DND-41 (cell line): ENCODE measurements at regions not wholly inside any gene's neighbourhood (a gene's known extent, or its start where the extent isn't known, plus 50 kb on each side); places are given as distances from the start of the nearest gene placed in this dataset.

ENCODE experiments used
- ATAC-seq: fragments of 200-7000 bp; cut with Tn5 transposase; 3 replicates; pipeline ENCODE4 v1.9.1; 2021; ENCODE audit warnings: low read depth; ENCODE audit not compliant: insufficient read depth
- DNase-seq: peaks from one replicate; pipeline ENCODE4 v3.0.0-alpha.2; 2020
- H2AFZ ChIP-seq: 2 replicates; pipeline ENCODE4 v1.6.0; 2012; ENCODE audit warnings: low read depth, low read length
- H3K27ac ChIP-seq: 2 replicates; pipeline ENCODE4 v1.5.1; 2012; ENCODE audit warnings: low read length, inconsistent platforms
- H3K27me3 ChIP-seq: fragments of 200-600 bp; sonication (generic); 2 replicates; pipeline ENCODE4 v1.6.0; 2012; ENCODE audit warnings: low read length, mild to moderate bottlenecking, inconsistent platforms; ENCODE audit not compliant: insufficient read depth, poor library complexity
- H3K36me3 ChIP-seq: 2 replicates; pipeline ENCODE4 v1.5.1; 2012; ENCODE audit warnings: low read length, inconsistent platforms; ENCODE audit not compliant: insufficient read depth
- H3K4me1 ChIP-seq: 2 replicates; pipeline ENCODE4 v1.5.1; 2012; ENCODE audit warnings: mild to moderate bottlenecking, low read length; ENCODE audit not compliant: insufficient read depth
- H3K4me2 ChIP-seq: 2 replicates; pipeline ENCODE4 v1.6.0; 2012; ENCODE audit warnings: mild to moderate bottlenecking, moderate library complexity, low read length, inconsistent platforms; ENCODE audit not compliant: insufficient read depth
- H3K4me3 ChIP-seq, 2 experiments: fragments of 200-600 bp in 1 of 2; shearing (Covaris generic) in 1 of 2; 2 replicates each; pipeline ENCODE4 v1.5.1; 2012 to 2016; ENCODE audit warnings: inconsistent platforms in 2 of 2, low read length in 2 of 2, mild to moderate bottlenecking in 2 of 2, low read depth in 1 of 2, moderate library complexity in 1 of 2
- H3K79me2 ChIP-seq: 2 replicates; pipeline ENCODE4 v1.6.0; 2012; ENCODE audit warnings: low read length, inconsistent platforms; ENCODE audit not compliant: insufficient read depth
- H3K9ac ChIP-seq: 2 replicates; pipeline ENCODE4 v1.6.0; 2012; ENCODE audit warnings: low read depth, mild to moderate bottlenecking, inconsistent platforms, low read length, moderate library complexity
- H3K9me3 ChIP-seq: 2 replicates; pipeline ENCODE4 v1.5.1; 2012; ENCODE audit warnings: low read length, moderate library complexity, mild to moderate bottlenecking, inconsistent platforms; ENCODE audit not compliant: insufficient read depth, severe bottlenecking
- H4K20me1 ChIP-seq: 2 replicates; pipeline ENCODE4 v1.6.0; 2012; ENCODE audit warnings: low read length; ENCODE audit not compliant: insufficient read depth
- EZH2 ChIP-seq: IDR thresholded peaks from 3 replicates; pipeline ENCODE4 v1.6.1; 2012; ENCODE audit warnings: borderline replicate concordance, low read depth, mild to moderate bottlenecking, moderate library complexity, low read length, inconsistent platforms; ENCODE audit not compliant: severe bottlenecking
- TF ChIP-seq, protein P1 (sequence below): IDR thresholded peaks from 2 replicates; pipeline ENCODE4 v1.5.1; 2012; ENCODE audit warnings: borderline replicate concordance, low read length, moderate library complexity, mild to moderate bottlenecking; ENCODE audit not compliant: poor library complexity, severe bottlenecking; ENCODE audit errors: extremely low read depth

DNA sequence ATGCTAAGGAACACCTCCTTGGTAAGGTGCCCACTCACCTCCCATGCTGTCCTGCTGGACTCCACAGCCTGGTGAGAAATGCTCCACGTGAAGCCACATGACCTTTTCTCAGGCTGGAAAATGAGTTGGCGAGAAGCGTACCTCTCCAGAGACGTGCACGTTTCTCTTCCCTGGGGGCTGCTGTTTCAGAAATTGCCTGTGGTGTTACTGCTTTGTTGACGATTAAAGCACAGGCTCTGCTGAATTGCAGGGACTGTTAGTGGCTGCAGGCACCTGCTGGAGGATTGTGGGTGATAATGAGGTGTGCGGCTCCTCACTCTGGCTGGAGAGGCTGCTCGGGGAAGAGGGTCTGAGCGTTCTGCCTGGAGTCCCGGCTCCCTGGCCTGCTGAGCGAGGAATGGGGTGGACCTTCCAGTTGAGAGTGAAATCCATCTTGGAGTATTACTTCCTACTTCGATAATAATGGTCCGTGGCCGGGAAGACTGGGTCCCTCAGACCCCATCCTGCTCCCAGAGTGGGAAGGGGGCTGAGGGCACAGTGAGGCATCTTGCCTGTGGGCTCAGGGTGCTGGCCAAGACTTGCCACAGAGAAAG is 199.3 kb upstream of the HDAC4 start:
- Histone ChIP-seq H3K27ac (peak overlapping the region; percentile 81; the same call in 1 of the 2 replicates), H3K4me3 (no peak overlapping the region), H3K9ac (no peak overlapping the region), H4K20me1 (no peaks in the 10 kb centered on the region), H3K4me1 (peaks cover 40% of the 10 kb centered on the region), H3K79me2 (no peaks in the 10 kb centered on the region), H3K27me3 (no peaks in the 10 kb centered on the region), H2AFZ (no peak overlapping the region; the same call in 1 of the 2 replicates), H3K9me3 (no peaks in the 10 kb centered on the region), H3K36me3 (no peaks in the 10 kb centered on the region), H3K4me2 (no peak overlapping the region)
- TF ChIP-seq, protein P1, sequence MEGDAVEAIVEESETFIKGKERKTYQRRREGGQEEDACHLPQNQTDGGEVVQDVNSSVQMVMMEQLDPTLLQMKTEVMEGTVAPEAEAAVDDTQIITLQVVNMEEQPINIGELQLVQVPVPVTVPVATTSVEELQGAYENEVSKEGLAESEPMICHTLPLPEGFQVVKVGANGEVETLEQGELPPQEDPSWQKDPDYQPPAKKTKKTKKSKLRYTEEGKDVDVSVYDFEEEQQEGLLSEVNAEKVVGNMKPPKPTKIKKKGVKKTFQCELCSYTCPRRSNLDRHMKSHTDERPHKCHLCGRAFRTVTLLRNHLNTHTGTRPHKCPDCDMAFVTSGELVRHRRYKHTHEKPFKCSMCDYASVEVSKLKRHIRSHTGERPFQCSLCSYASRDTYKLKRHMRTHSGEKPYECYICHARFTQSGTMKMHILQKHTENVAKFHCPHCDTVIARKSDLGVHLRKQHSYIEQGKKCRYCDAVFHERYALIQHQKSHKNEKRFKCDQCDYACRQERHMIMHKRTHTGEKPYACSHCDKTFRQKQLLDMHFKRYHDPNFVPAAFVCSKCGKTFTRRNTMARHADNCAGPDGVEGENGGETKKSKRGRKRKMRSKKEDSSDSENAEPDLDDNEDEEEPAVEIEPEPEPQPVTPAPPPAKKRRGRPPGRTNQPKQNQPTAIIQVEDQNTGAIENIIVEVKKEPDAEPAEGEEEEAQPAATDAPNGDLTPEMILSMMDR = no peak
- no peak for TF ChIP-seq EZH2
- ATAC-seq (no peak), DNase-seq (peak; percentile 9)

DNA sequence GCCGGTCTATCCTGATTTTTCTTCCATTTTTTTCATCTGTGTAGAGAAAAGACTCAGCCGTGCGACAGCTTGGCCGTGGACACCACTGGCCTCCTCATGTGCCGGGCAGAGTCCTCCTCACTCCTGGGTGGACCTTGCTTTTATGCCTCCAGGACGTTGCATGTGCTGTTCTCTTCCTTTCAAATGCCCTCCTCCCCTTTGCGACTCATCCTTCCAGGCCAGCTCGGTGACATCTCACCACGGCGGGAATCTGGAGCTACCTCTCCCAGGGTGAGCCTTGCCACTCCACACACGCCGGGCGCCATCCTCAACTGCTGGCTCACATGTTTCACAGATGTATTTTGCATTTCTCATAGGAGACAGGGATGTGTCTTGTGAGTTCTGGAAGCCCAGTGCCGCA is 198.5 kb upstream of the HDAC4 start:
- ATAC-seq (no peak), DNase-seq (no peak)
- no peaks in the 10 kb centered on the region for H3K27me3 ChIP-seq

DNA sequence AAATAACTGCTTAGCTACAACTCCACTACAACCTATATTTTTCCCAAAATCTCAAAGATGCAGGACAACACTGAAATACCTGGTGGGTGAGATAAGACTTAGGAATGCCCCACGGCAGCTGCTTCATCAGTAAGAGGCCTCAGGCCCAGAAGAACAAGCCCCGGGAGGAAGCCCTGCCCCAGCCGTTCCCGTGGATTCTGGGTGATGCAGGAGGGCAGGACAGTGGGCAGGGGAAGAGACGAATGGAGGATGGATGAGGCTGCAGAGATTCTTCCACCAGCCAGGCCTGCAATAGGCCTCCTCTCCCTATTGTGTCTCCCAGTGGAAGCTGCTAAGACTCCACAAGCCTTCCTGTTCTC is 197.9 kb upstream of the HDAC4 start:
- ATAC-seq = no peak

More for the DNA sequence above, 198.5 kb upstream of the HDAC4 start:
- no peak overlapping the region for H3K9ac ChIP-seq
- no peaks in the 10 kb centered on the region for H3K79me2 ChIP-seq
- no peak overlapping the region for H3K27ac ChIP-seq
- no peak overlapping the region for H3K4me3 ChIP-seq
- H4K20me1 ChIP-seq = no peaks in the 10 kb centered on the region
- no peaks in the 10 kb centered on the region for H3K36me3 ChIP-seq
- no peak overlapping the region for H3K4me2 ChIP-seq
- no peaks in the 10 kb centered on the region for H3K9me3 ChIP-seq
- no peak overlapping the region for H2AFZ ChIP-seq
- TF ChIP-seq, protein P1 = no peak
- TF ChIP-seq EZH2 = no peak
- peaks cover 40% of the 10 kb centered on the region for H3K4me1 ChIP-seq

More for the DNA sequence above, 197.9 kb upstream of the HDAC4 start:
- H3K27ac ChIP-seq = 0 out of 2 replicates have a peak overlapping the region, but pooled peaks have one; percentile 15
- no peak overlapping the region for H2AFZ ChIP-seq
- H3K27me3 ChIP-seq = no peaks in the 10 kb centered on the region
- H4K20me1 ChIP-seq = no peaks in the 10 kb centered on the region
- no peak overlapping the region for H3K4me2 ChIP-seq
- H3K79me2 ChIP-seq = no peaks in the 10 kb centered on the region
- DNase-seq = no peak
- H3K4me1 ChIP-seq = peaks cover 38% of the 10 kb centered on the region
- TF ChIP-seq, protein P1 = no peak
- no peak for TF ChIP-seq EZH2
- H3K9me3 ChIP-seq = no peaks in the 10 kb centered on the region
- H3K9ac ChIP-seq = no peak overlapping the region
- H3K4me3 ChIP-seq = no peak overlapping the region
- no peaks in the 10 kb centered on the region for H3K36me3 ChIP-seq
